GM12878 (cell line): ENCODE measurements at regions not wholly inside any gene's neighbourhood (a gene's known extent, or its start where the extent isn't known, plus 50 kb on each side); places are given as distances from the start of the nearest gene placed in this dataset.

Source experiments
- E2F8 ChIP-seq: fragments of 450-650 bp; IDR thresholded peaks from 2 replicates; pipeline ENCODE4 v1.6.1; 2018; ENCODE audit warnings: mild to moderate bottlenecking, low read depth, moderate library complexity; ENCODE audit not compliant: partially characterized antibody
- IKZF1 ChIP-seq: fragments of 450-650 bp; conservative IDR thresholded peaks from 2 replicates; pipeline ENCODE4 v1.6.1; 2017; ENCODE audit warnings: antibody characterized with exemption, mild to moderate bottlenecking
- MYB ChIP-seq: fragments of 150-350 bp; IDR thresholded peaks from 2 replicates; pipeline ENCODE4 v1.6.1; 2014; ENCODE audit warnings: mild to moderate bottlenecking, low read depth, low read length, borderline replicate concordance
- SUZ12 ChIP-seq: fragments of 200-600 bp; sonication (generic); IDR thresholded peaks from one replicate; pipeline ENCODE4 v1.6.1; 2018; ENCODE audit warnings: antibody characterized with exemption, mild to moderate bottlenecking; ENCODE audit not compliant: unreplicated experiment
- ZBTB11 ChIP-seq: fragments of 450-650 bp; formaldehyde crosslinking; IDR thresholded peaks from 2 replicates; pipeline ENCODE4 v1.5.0; 2022; ENCODE audit warnings: mild to moderate bottlenecking, missing genetic modification characterization
- ZNF622 ChIP-seq: fragments of 450-650 bp; IDR thresholded peaks from 2 replicates; pipeline ENCODE4 v1.6.1; 2017; ENCODE audit warnings: mild to moderate bottlenecking, inconsistent platforms
- TF ChIP-seq, protein P1 (sequence below): fragments of 450-650 bp; IDR thresholded peaks from 2 replicates; pipeline ENCODE4 v1.6.1; 2017; ENCODE audit warnings: antibody characterized with exemption, mild to moderate bottlenecking, moderate library complexity

DNA sequence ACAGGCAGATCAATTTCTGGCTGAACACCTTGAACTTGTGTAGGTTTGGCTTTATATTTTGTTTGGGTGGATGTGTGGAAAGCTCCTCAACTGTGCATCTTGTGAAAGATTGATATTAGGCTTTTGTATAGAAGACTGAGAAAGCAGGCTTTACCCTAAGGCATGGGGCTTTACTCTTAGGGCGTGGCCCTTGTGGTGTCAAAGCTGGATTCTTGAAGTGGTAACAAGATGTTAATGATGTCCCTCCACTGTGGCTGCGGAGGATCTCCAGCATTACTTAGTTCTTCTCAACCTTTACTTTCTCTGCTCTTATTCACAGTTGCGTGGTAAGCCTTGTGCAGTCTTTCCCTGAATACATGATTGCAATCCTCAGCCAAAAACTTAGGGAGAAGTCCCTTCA, 54.1 kb upstream of the HECTD2 start (continued):
- TF ChIP-seq, protein P1, sequence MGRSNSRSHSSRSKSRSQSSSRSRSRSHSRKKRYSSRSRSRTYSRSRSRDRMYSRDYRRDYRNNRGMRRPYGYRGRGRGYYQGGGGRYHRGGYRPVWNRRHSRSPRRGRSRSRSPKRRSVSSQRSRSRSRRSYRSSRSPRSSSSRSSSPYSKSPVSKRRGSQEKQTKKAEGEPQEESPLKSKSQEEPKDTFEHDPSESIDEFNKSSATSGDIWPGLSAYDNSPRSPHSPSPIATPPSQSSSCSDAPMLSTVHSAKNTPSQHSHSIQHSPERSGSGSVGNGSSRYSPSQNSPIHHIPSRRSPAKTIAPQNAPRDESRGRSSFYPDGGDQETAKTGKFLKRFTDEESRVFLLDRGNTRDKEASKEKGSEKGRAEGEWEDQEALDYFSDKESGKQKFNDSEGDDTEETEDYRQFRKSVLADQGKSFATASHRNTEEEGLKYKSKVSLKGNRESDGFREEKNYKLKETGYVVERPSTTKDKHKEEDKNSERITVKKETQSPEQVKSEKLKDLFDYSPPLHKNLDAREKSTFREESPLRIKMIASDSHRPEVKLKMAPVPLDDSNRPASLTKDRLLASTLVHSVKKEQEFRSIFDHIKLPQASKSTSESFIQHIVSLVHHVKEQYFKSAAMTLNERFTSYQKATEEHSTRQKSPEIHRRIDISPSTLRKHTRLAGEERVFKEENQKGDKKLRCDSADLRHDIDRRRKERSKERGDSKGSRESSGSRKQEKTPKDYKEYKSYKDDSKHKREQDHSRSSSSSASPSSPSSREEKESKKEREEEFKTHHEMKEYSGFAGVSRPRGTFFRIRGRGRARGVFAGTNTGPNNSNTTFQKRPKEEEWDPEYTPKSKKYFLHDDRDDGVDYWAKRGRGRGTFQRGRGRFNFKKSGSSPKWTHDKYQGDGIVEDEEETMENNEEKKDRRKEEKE: no peak
- no peak for TF ChIP-seq SUZ12
- no peak for TF ChIP-seq ZNF622
- no peak for TF ChIP-seq MYB
- TF ChIP-seq ZBTB11: no peak
- no peak for TF ChIP-seq E2F8
- TF ChIP-seq IKZF1: no peak
